Naive thymus-derived CD8-positive, alpha-beta T cell (primary cell): ENCODE measurements at regions not wholly inside any gene's neighbourhood (a gene's known extent, or its start where the extent isn't known, plus 50 kb on each side); places are given as distances from the start of the nearest gene placed in this dataset.
"Not testable (repeated sequence)": the region's sequence is repeated elsewhere in the genome, so short reads cannot be mapped to it uniquely, and the experiment has no call there.

Experiments
- ATAC-seq, 2 donors: fragments of 150-1000 bp; cut with Tn5 transposase in 1 of 2; sonication (Bioruptor Pico), chemical (Tn5 transposase) in 1 of 2; 1 replicate in 1 of 2; 2 replicates in 1 of 2; pipeline ENCODE4 v1.10.0; 2021; ENCODE audit warnings: mild to moderate bottlenecking in 2 of 2, moderate library complexity in 2 of 2
- POLR2A ChIA-PET: fragments of 350-600 bp; sonication (Branson Sonifier 250); formaldehyde crosslinking; loops from one replicate; lab custom pipeline; 2021; ENCODE audit warnings: antibody characterized with exemption; lab: Charles Lee
- DNase-seq, 10 donors: peaks; one replicate each; pipeline versions ENCODE4 v3.0.0 to v3.0.0-alpha.2; 2020 to 2022
- H3K27ac Mint-ChIP-seq, 10 donors: one replicate each; pipeline ENCODE4 v1.8.0; 2020 to 2022; ENCODE audit warnings: mild to moderate bottlenecking in 10 of 10, mixed read lengths in 10 of 10, moderate library complexity in 4 of 10, inconsistent platforms in 1 of 10
- H3K27me3 Mint-ChIP-seq, 5 donors: one replicate each; pipeline ENCODE4 v1.8.0; 2021 to 2022; ENCODE audit warnings: mixed read lengths in 5 of 5
- H3K36me3 Mint-ChIP-seq, 3 donors: one replicate each; pipeline ENCODE4 v1.8.0; 2020 to 2022; ENCODE audit warnings: mixed read lengths in 3 of 3, mild to moderate bottlenecking in 2 of 3, inconsistent platforms in 1 of 3
- H3K4me1 Mint-ChIP-seq, 4 donors: one replicate each; pipeline ENCODE4 v1.8.0; 2021 to 2022; ENCODE audit warnings: mixed read lengths in 4 of 4
- H3K4me3 Mint-ChIP-seq, 10 donors: one replicate each; pipeline ENCODE4 v1.8.0; 2020 to 2022; ENCODE audit warnings: mild to moderate bottlenecking in 10 of 10, mixed read lengths in 10 of 10, moderate library complexity in 6 of 10, inconsistent platforms in 1 of 10
- H3K9me3 Mint-ChIP-seq, 9 donors: one replicate each; pipeline ENCODE4 v1.8.0; 2020 to 2022; ENCODE audit warnings: mixed read lengths in 9 of 9, mild to moderate bottlenecking in 3 of 9, inconsistent platforms in 1 of 9, moderate library complexity in 1 of 9

GRCh38 chr2:94759211-94759610 lies 112.0 kb upstream of the TEKT4 start:
- ATAC-seq (no peak), DNase-seq (no peak)
- POLR2A ChIA-PET, result no interaction called here
- Mint-ChIP-seq H3K9me3 (peaks cover 0 to 5% (median 0%) of the 10 kb centered on the region in 9 donors), H3K36me3 (no peaks in the 10 kb centered on the region), H3K4me1 (no peaks in the 10 kb centered on the region), H3K4me3 (no peak overlapping the region), H3K27me3 (peaks cover 0 to 21% (median 0%) of the 10 kb centered on the region in 5 donors), H3K27ac (no peak overlapping the region)

- Mint-ChIP-seq H3K4me1 (no peaks in the 10 kb centered on the region), H3K27me3 (peaks cover 0 to 21% (median 2%) of the 10 kb centered on the region in 5 donors), H3K36me3 (no peaks in the 10 kb centered on the region), H3K27ac (no peak overlapping the region), H3K4me3 (no peak overlapping the region), H3K9me3 (peaks cover 0 to 5% (median 0%) of the 10 kb centered on the region in 9 donors)
- no peak for ATAC-seq
- POLR2A ChIA-PET, result no interaction called here
- no peak for DNase-seq
These were observed 108.6 kb upstream of the TEKT4 start for GRCh38 chr2:94762600-94762999.

GRCh38 chr2:94763318-94763717 lies 107.9 kb upstream of the TEKT4 start:
- Mint-ChIP-seq H3K27ac (peak overlapping the region in 1 of 10 donors; percentile 30), H3K36me3 (no peaks in the 10 kb centered on the region), H3K27me3 (peaks cover 0 to 21% (median 4%) of the 10 kb centered on the region in 5 donors), H3K4me1 (no peaks in the 10 kb centered on the region), H3K9me3 (peaks cover 0 to 5% (median 0%) of the 10 kb centered on the region in 9 donors), H3K4me3 (no peak overlapping the region)
- DNase-seq (no peak), ATAC-seq (no peak)
- POLR2A ChIA-PET, result no interaction called here

GRCh38 chr2:94764331-94764730 lies 106.9 kb upstream of the TEKT4 start:
- peaks cover 0 to 21% (median 4%) of the 10 kb centered on the region in 5 donors for H3K27me3 Mint-ChIP-seq
- ATAC-seq, H3K4me3 Mint-ChIP-seq, DNase-seq, H3K4me1 Mint-ChIP-seq, POLR2A ChIA-PET, H3K36me3 Mint-ChIP-seq, H3K9me3 Mint-ChIP-seq, H3K27ac Mint-ChIP-seq: not testable (repeated sequence)

GRCh38 chr2:94767336-94767735 lies 103.9 kb upstream of the TEKT4 start:
- POLR2A ChIA-PET, result no interaction called here

GRCh38 chr2:94769733-94770132 lies 101.5 kb upstream of the TEKT4 start:
- Mint-ChIP-seq H3K27ac (no peak overlapping the region), H3K36me3 (no peaks in the 10 kb centered on the region), H3K4me3 (no peak overlapping the region), H3K4me1 (peaks cover 0 to 5% (median 0%) of the 10 kb centered on the region in 4 donors), H3K27me3 (peaks cover 0 to 34% (median 6%) of the 10 kb centered on the region in 5 donors), H3K9me3 (peaks cover 0 to 3% (median 0%) of the 10 kb centered on the region in 9 donors)
- ATAC-seq (no peak), DNase-seq (no peak)
- POLR2A ChIA-PET, result no interaction called here

More at GRCh38 chr2:94767336-94767735, 103.9 kb upstream of the TEKT4 start:
- H3K27me3 Mint-ChIP-seq, result peaks cover 0 to 37% (median 4%) of the 10 kb centered on the region in 5 donors
- H3K4me1 Mint-ChIP-seq, result no peaks in the 10 kb centered on the region
- H3K9me3 Mint-ChIP-seq, result peaks cover 0 to 2% (median 0%) of the 10 kb centered on the region in 9 donors
- no peaks in the 10 kb centered on the region for H3K36me3 Mint-ChIP-seq
- ATAC-seq (no peak), DNase-seq (no peak)
- no peak overlapping the region for H3K27ac Mint-ChIP-seq
- no peak overlapping the region for H3K4me3 Mint-ChIP-seq

- no peak overlapping the region for H3K4me3 Mint-ChIP-seq
- ATAC-seq, result no peak
These were observed 96.4 kb upstream of the TEKT4 start for GRCh38 chr2:94774851-94775250.

GRCh38 chr2:94776036-94776435 lies 95.2 kb upstream of the TEKT4 start:
- Mint-ChIP-seq H3K27me3 (peaks cover 0 to 28% (median 9%) of the 10 kb centered on the region in 5 donors), H3K4me3 (no peak overlapping the region), H3K4me1 (peaks cover 0 to 5% (median 0%) of the 10 kb centered on the region in 4 donors), H3K36me3 (no peaks in the 10 kb centered on the region), H3K27ac (no peak overlapping the region), H3K9me3 (peaks cover 0 to 6% (median 0%) of the 10 kb centered on the region in 9 donors)
- POLR2A ChIA-PET, result no interaction called here
- ATAC-seq, result no peak
- no peak for DNase-seq

More at GRCh38 chr2:94774851-94775250, 96.4 kb upstream of the TEKT4 start:
- Mint-ChIP-seq H3K27me3 (peaks cover 0 to 38% (median 9%) of the 10 kb centered on the region in 5 donors), H3K27ac (no peak overlapping the region), H3K36me3 (no peaks in the 10 kb centered on the region), H3K9me3 (peaks cover 0 to 3% (median 0%) of the 10 kb centered on the region in 9 donors), H3K4me1 (peaks cover 0 to 5% (median 0%) of the 10 kb centered on the region in 4 donors)
- DNase-seq, result no peak
- POLR2A ChIA-PET, result no interaction called here

GRCh38 chr2:94785105-94785504 lies 86.1 kb upstream of the TEKT4 start:
- H3K4me1 Mint-ChIP-seq, H3K36me3 Mint-ChIP-seq, H3K4me3 Mint-ChIP-seq, DNase-seq, POLR2A ChIA-PET, H3K27me3 Mint-ChIP-seq, ATAC-seq, H3K9me3 Mint-ChIP-seq, H3K27ac Mint-ChIP-seq: not testable (repeated sequence)

GRCh38 chr2:94786424-94786823 lies 84.8 kb upstream of the TEKT4 start:
- ATAC-seq, H3K4me1 Mint-ChIP-seq, H3K27me3 Mint-ChIP-seq, H3K4me3 Mint-ChIP-seq, H3K9me3 Mint-ChIP-seq, H3K27ac Mint-ChIP-seq, POLR2A ChIA-PET, DNase-seq, H3K36me3 Mint-ChIP-seq: not testable (repeated sequence)

GRCh38 chr2:94790169-94790568 lies 81.1 kb upstream of the TEKT4 start:
- H3K27ac Mint-ChIP-seq, H3K27me3 Mint-ChIP-seq, POLR2A ChIA-PET: not testable (repeated sequence)

GRCh38 chr2:94797235-94797634 lies 74.0 kb upstream of the TEKT4 start:
- peaks cover 0 to 10% (median 6%) of the 10 kb centered on the region in 5 donors for H3K27me3 Mint-ChIP-seq
- H3K4me3 Mint-ChIP-seq, DNase-seq, H3K36me3 Mint-ChIP-seq, ATAC-seq, H3K4me1 Mint-ChIP-seq, H3K27ac Mint-ChIP-seq, POLR2A ChIA-PET: not testable (repeated sequence)
- peaks cover 0 to 11% (median 3%) of the 10 kb centered on the region in 9 donors for H3K9me3 Mint-ChIP-seq

More at GRCh38 chr2:94790169-94790568, 81.1 kb upstream of the TEKT4 start:
- not testable (repeated sequence) for H3K4me1 Mint-ChIP-seq, H3K36me3 Mint-ChIP-seq, H3K4me3 Mint-ChIP-seq, DNase-seq, ATAC-seq
- peaks cover 0 to 11% (median 3%) of the 10 kb centered on the region in 9 donors for H3K9me3 Mint-ChIP-seq
